Epithelial cell of prostate (primary cell): ENCODE measurements at regions not wholly inside any gene's neighbourhood (a gene's known extent, or its start where the extent isn't known, plus 50 kb on each side); places are given as distances from the start of the nearest gene placed in this dataset.
A peak's percentile ranks its signal among the peaks of the same experiment; 100 is the strongest.

Experiments used
- DNase-seq: peaks from one replicate; pipeline ENCODE4 v3.0.0-alpha.2; 2011; ENCODE audit warnings: low read depth, low spot score
- H3K27ac ChIP-seq: fragments of 450-650 bp; 2 replicates; pipeline ENCODE4 v1.5.1; 2017; ENCODE audit warnings: mild to moderate bottlenecking

DNA sequence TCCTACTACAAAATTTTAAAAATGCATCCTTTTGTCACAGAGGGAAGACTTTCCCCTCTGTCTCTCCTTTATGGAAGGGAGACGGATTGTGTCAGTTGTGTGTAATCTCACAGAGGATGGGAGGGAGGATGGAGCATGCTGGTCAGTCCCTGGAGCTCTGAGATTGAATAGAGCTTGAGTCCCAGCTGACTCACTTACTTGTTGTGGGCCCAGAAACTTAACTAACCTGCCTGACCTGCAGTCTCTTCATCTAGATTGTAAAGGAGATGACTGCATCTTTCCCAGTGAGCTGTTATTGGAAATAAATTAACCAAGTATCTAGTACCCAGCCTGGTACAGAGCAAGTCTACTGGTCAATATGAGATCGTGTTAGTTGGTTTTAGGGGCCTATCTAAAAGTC, 77.9 kb upstream of the ADO start:
- DNase-seq: no peak

DNA sequence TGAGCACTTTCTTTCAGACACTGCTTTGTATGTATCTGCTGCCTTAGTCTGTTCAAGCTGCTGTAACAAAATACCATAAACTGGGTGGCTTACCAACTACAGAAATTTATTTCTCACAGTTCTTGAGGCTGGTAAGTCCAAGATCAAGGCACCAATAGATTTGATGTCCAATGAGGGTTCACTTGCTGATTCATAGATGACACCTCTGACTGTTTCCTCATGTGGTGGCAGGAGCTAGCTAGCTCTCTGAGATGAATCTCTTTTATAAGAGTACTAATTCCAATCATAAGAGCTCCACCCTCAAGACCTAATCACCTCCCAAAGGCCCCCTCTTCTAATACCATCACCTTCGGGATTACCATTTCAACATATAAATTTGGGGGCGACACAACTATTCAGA, 76.6 kb upstream of the ADO start:
- no peak for DNase-seq
- H3K27ac ChIP-seq: no peak overlapping the region

More for the DNA sequence above, 77.9 kb upstream of the ADO start:
- H3K27ac ChIP-seq: no peak overlapping the region

DNA sequence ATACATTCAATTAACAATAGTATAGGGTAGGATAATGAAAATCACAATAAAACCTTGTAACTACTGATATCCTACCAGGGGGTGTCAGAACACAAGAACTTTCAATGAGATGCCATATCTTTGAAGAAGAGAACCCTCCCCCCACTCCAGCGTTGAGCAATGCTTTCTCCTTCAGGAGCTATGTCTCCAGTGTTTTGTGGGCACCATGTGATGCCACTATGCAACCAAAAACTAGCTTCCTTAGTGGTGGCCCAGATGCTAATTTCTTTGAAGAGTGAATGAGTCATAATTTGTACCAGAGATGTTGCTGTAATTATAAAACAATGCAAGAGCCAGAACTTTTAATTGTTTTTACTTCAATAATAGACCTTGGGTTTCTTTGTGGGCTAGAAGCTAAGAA, 76.0 kb upstream of the ADO start:
- no peak for DNase-seq
- H3K27ac ChIP-seq: no peak overlapping the region

DNA sequence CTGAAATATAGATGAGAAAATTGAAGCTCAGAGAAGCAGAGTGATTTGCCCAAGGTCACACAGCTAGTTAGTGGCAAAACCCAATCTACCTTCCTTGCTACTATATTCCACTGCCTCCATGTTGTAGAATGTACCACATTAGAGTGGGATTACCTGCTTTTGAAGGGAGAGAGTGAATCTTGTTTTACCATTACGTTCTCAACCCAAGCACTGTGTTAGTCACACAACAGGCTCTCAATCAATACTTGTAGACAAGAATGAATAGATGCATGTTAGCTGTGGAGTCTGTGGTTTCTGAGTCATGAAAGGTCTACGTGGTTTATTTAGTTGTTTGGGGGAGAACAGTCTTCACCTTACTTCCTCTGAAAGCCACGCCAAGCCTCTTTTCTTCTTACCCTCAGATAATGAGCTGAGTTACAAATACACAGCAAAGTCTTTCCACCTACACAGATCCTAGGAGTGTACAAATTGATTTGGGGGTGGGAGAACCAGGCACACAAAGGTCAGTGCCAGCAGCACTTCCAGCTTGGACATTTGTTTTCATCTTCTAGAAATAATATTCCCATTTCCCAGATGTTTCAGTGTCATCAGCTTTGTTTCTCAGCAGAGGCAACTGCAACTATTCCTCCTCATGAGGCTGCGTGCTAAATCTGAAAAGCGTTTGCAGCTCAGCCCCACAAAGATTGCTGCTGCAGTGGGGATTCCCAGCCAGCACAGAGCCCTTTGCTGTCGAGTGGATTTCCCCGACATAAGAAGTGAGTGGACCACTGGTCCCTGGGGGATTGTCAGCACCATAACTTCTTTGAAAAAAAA, 71.5 kb upstream of the ADO start:
- peak; percentile 82 for DNase-seq
- no peak overlapping the region for H3K27ac ChIP-seq

DNA sequence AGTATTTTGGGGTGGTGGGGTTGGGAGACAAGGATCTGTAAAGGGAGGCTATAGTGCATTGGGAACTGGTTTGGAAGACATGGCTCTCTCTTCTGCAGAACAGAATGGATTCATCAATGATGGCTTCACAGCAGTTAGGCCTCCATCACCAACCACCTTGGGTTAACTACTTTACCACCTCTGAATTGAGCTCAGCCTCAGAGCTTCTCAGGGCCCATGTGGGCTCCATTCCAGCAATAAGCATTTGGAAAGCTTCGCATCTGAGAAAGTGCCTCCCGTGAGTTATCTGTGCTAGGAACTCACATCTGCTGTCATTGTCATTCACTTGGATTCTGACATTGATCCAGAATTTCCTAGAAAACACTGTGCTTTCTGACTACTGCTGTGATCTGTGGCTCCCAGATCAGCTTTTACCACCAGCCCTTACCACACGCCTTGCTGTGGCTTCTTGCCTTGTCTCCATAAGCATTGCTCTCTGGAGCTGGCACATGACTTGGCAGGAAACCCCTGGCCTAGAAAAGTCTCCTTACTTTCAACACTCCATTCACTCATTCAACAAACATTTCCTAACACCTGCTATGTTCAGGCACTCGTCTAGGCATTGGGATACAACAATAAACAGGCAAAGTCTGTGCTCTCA, 70.7 kb upstream of the ADO start:
- no peak for DNase-seq
- H3K27ac ChIP-seq: no peak overlapping the region

DNA sequence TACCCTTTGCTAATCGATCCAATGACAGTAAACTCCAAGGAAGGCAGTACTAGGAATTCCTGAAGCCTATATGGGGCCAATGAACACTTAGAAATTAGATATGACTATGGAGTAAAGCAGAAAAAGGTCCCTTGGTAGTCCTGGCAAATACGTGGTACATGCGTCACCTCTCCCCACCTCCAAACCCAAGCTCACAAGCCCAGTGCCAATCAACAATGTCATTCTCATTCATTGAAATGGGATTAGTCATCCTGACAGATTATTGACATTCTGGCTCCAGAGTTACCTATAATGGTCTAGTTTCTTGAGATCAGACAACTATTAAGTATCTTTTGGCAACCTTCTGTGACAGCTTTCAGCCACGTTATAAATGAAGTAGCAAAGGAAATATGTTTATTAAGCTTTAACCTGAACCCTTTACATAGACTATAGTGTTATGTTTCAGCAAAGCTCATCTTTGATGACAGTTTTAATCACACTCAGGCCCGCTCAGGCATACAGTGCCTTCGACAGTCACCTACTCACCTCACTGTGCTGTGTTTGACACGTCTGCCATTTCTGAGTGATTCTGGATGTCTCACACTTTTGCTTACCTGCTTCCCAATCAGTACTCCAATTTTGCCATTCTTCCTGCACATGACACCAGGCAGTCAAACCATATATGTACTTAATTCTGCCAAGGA, 69.6 kb upstream of the ADO start:
- DNase-seq: no peak
- H3K27ac ChIP-seq: no peak overlapping the region

DNA sequence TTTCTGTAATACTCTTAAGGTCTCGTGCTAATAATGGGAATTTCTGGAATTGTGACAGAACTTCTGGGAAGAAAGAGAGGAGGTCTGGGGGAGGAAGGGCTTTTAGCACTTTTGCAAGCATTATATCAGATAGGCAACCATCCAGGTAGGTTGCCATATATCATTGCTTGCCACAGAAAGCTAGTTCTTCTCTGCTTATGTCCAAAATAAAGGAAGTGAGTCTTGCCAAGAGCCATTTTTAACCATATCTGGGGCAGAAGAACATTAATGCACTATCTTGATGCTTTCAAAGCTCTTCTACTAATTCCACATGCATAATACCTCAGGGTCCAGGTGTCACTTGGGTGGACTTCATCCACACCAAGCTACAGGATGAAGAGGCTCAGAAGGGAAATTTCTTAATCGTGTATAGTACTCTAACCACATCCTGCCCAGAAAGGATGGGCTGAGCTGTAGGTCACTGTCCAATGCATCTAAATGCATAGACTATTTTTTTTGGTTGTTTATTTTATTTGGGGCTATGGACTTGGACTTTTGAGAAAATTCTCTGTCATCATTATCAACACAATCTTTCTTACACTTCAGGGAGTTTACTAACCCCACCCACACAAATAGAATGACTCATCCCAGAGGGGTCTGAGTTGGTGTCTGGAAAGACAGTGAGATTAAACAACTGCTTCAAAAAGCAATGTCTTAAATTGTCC, 68.9 kb upstream of the ADO start:
- no peak for DNase-seq
- no peak overlapping the region for H3K27ac ChIP-seq

DNA sequence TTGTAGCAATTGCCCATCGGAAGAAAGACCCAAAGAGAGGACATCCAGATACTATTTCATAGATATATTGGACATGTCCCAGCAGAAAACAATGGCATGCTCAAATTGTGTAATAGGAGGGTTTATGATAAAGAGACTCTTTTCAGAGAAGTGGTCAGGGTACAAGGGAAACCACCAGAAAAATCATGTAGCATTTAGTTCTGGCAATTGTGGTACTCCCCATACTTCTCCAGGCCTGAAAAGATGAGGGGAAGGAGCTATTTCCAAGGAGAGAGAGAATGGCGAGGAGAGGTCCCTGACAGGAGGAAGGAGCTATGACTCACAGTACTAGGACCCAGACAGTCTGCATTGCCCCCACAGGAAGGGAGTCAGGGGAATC, 68.4 kb upstream of the ADO start:
- DNase-seq: no peak
- H3K27ac ChIP-seq: no peak overlapping the region

DNA sequence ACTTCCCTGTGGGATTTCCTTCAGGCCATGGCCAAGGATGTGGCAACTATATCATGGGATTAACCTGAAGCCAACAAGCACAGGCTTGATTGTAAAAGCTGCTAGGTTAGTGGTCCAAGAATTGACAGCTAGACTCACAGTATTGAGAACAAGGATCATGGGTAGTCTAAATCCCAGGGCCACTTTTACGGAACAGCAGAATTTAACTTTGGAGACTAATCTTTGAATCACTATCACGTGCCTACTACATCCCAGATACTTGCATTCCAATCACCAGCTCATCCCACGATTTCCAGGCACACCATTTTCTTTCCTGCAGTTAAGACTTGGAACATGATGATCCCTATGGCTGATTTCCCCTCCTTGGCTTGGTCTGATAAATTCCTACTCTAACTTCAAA, 65.6 kb upstream of the ADO start:
- DNase-seq: no peak
- peak overlapping the region; percentile 8 for H3K27ac ChIP-seq

DNA sequence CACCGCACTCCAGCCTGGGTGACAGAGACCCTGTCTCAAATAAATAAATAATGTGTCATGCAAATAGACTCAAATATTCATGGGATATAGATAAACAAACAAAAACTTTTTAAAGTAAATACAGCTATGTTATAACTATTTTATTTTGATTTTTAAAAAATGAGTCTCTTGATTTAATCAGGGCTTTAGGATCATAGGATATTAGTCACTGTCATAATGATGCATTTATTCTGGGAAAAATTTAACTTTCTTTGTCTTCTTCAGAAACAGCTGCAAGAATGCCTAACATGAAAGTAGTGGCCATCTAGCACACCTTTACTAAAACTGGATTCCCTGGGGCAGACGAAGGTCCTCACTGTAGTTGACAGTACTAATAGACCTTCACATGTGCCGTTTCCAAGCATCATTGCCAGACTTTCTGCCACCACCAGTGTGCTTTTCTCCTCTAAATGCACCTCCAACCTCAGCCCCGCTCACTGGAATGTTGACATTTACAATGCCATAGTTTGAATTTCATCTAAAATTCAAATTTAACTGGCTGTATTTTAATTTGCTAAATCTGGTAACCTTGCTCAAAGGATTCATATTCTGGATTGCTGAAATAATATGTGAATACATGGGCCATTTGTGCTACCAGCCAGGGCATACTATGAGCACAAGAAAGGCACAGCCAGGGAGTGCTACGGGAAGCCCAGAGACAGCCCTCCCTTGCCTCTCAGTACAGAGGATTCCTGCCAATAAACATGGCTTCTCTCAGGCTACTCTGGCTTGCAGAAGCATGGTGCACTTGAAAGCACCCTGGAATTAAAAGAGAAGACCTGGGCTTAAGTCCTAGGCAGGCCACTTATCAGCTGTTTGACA, 63.4 kb upstream of the ADO start:
- no peak for DNase-seq

DNA sequence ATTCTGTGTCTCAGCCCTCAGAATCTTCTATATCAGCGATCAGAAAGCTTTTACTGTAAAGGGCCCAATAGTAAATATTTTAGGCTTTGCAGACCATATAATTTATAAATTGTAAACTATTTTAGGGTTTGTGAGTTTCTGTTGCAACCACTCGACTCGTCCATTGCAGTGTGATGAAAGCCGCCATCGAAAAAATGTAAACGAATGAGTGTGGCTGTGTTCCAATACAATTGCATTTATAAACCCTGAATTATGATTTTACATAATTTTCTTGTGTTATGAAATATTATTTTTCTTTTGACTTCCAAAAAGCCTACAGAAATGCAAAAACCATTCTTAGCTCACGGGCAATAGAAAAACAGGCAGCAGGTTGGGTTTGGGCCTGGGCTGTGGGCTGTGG, 62.5 kb upstream of the ADO start:
- no peak for DNase-seq
- no peak overlapping the region for H3K27ac ChIP-seq

More for the DNA sequence above, 63.4 kb upstream of the ADO start:
- no peak overlapping the region for H3K27ac ChIP-seq

DNA sequence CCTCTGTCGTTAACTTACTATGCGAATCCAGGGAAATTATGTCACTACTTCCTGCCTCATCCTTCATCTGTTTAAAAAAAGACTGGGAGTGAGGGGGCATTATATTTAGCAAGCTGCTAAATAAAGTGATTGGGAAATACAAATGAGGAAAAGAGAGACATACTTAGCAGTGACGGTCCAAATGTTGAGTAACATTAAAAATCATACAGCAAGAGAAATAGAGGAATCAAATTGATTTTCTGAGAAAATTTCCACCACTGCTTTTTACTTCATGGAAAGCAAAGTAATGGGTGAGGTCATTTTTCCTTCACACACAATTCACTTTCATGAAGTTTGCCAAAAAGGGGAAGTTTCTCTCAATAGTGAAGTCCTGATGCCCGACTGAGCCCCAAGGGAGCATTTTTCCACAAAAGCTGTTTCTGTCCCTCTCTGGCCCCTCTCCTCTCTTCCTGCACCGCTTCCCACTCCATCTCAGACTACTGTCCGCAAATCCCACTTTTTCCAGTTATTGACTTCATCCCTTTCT, 61.9 kb upstream of the ADO start:
- H3K27ac ChIP-seq: no peak overlapping the region
- DNase-seq: no peak

DNA sequence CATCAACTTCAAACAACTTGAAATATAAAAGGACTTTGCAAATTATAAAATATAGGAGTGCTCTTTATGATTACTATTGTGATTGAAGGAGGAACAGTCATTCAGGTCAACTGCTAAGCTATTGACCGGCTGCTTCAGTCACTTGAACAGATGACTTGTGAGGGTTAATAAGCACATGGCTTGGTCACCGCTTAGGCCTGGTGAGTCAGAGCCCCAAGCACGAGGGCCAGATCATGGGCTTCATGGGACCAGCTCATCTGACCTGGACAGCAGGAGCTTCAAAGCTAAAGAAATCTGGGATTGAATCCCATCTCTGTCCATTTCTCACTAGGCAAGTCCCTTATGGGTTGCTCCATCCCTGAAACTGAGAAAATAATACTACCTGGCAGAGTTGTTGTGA, 60.4 kb upstream of the ADO start:
- H3K27ac ChIP-seq: no peak overlapping the region
- no peak for DNase-seq

DNA sequence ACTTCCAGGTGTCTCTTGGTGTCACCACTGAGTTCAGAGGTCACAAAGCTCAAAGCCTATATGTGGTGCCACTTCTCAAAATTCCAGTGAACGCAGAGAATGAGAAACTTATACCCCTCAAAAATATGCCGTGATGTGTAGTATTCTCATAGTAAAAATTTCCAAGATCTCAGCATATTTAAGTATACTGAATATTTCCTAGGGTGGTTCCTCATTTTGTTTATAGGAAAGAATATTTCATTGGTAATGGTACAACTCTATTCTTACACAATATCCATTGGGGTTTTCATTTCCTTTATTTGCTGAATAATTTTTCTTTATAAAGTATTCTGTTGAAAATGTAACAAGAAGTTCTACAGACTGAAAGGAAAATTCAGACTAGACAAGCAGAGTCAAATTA, 58.9 kb upstream of the ADO start:
- DNase-seq: no peak
- H3K27ac ChIP-seq: no peak overlapping the region

DNA sequence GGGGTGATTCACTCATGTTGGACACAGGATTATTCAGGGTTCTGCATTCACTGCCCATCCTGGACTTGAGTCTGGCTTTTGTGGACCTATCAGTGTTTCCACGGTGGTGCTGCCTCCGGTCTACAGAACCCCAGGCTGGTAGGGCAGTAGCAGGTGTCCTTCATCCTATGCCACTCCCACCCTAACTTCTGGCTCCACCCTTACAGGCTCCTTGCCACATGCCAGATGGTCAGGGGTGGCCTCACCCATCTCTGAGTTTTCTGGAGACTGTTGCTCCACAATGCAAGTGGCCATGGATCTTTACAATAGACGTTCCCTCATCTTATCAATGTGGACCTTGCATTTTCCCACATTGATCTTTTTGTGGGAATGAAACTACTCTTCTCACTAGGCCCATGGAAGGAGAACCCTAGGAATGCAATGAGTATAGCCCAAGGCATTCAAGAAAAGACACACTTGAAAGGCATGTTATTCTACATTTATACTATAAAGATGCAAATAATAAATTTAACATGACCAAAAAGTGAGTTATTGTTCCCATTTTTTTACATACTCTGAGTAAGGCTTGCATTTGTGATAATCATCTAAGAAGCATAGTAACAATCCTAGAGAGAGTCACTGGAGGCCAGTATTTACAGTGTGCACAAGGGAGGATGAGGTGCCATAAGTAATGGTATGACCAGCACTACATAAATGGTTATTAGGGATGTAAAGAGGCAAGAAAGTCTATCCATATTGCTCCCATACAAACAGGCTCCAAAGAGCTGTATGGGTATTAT, 57.4 kb upstream of the ADO start:
- DNase-seq: no peak
- no peak overlapping the region for H3K27ac ChIP-seq

DNA sequence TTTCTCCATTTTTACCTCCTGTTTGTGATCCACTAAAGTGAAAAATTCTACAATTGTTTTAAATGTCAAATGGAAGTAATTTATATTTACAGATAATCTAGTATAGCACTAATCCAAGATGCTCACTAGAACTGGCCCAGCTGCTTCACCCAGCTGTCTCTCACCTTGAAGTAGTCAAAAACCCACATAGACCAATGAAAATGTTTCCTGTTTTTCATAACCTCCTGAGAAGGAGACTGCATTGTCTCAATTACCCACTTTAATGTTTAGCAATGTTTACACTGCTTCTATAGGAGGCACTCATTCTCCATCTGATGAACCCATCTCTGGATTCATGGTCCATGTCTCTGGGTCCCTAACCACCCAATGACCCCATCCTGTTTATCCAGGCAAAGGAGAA, 56.1 kb upstream of the ADO start:
- no peak overlapping the region for H3K27ac ChIP-seq
- no peak for DNase-seq

DNA sequence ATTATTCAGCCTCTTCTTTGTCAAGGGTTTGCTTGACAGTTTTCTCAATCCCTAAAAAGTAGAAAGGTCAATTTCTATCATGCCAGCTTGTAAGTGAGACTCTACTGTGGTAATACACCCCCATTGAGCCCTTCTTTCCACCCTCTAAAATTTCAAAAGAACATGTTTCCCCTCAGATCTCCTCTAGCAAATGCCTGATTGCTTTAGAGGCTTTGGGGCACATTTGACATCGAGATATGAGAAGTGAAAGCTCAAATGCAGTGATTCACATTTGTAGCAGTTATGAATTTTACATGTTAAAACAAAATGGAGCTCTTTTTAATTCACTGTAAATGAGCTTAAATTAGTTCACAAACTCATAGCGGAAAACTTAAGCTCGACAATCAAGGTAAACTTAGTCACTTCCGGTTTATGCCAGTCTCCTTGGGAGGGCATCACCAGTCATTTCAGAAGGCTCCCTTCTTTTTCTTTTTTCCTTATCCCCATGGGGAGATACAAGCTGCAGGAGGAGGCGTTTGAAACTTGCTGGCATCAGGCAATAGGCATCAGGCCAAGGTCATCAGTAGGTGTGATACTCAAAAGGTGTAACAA, 55.3 kb upstream of the ADO start:
- DNase-seq: no peak
- H3K27ac ChIP-seq: no peak overlapping the region
